ENCODE measurements at regions not wholly inside any gene's neighbourhood (a gene's known extent, or its start where the extent isn't known, plus 50 kb on each side); places are given as distances from the start of the nearest gene placed in this dataset.

GRCh38 chr5:116361171-116361967 lies 213.3 kb downstream of the SEMA6A start:
- DNase-seq, result peak; percentile 38

- peak; percentile 42 for DNase-seq
These were observed 214.4 kb downstream of the SEMA6A start for GRCh38 chr5:116360008-116360853.

GRCh38 chr5:116359592-116359991 lies 215.0 kb downstream of the SEMA6A start:
- no peak for DNase-seq

- no peak for DNase-seq
These were observed 215.7 kb downstream of the SEMA6A start for GRCh38 chr5:116358911-116359418.

- no peak for DNase-seq
These were observed 216.6 kb downstream of the SEMA6A start for GRCh38 chr5:116358015-116358523.

- no peak for DNase-seq
These were observed 218.6 kb downstream of the SEMA6A start for GRCh38 chr5:116355819-116356601.

- DNase-seq, result no peak
These were observed 219.9 kb downstream of the SEMA6A start for GRCh38 chr5:116354699-116355098.

GRCh38 chr5:116347657-116348056 lies 227.0 kb downstream of the SEMA6A start:
- DNase-seq, result no peak

- no peak for DNase-seq
These were observed 230.7 kb downstream of the SEMA6A start for GRCh38 chr5:116343961-116344360.

All from hindlimb muscle (tissue), 1 donor.